ENCODE measurements at regions not wholly inside any gene's neighbourhood (a gene's known extent, or its start where the extent isn't known, plus 50 kb on each side); places are given as distances from the start of the nearest gene placed in this dataset.
"Not testable (repeated sequence)": the region's sequence is repeated elsewhere in the genome, so short reads cannot be mapped to it uniquely, and the experiment has no call there.

GRCh38 chrX:7638078-7638710 is 204.8 kb upstream of the VCX start:
- no peak for DNase-seq (ENCODE audit: low read depth, low spot score)

DNA sequence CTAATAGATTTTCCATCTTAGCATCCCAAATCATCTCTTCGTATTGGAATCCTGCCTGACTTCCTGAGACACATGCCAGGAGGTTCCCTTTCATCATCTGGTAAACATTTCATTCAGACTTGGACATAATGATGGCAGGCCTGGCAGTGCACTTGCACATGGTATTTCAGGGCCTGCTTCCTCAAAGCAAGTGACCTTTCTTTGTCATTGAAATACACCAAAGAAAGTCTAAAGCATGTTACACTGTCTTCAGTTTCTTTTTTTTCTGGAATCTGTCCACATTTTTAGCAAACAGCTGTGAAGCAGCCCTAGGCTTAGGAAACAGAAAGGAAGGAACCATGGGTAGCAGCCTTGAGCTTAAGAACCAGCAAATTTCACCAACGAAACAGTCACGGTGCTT is 205.9 kb upstream of the VCX start:
- DNase-seq (ENCODE audit: low read depth, low spot score), result no peak

- no peak for DNase-seq (ENCODE audit: low read depth, low spot score)
Observed at GRCh38 chrX:7635604-7636003, 207.4 kb upstream of the VCX start.

- DNase-seq (ENCODE audit: low read depth, low spot score), result no peak
Observed at GRCh38 chrX:7620560-7620959, 222.4 kb upstream of the VCX start.

GRCh38 chrX:7617994-7618393 is 225.0 kb upstream of the VCX start:
- no peak for DNase-seq (ENCODE audit: low read depth, low spot score)

- no peak for DNase-seq (ENCODE audit: low read depth, low spot score)
Observed at GRCh38 chrX:7614616-7615015, 228.4 kb upstream of the VCX start.

DNA sequence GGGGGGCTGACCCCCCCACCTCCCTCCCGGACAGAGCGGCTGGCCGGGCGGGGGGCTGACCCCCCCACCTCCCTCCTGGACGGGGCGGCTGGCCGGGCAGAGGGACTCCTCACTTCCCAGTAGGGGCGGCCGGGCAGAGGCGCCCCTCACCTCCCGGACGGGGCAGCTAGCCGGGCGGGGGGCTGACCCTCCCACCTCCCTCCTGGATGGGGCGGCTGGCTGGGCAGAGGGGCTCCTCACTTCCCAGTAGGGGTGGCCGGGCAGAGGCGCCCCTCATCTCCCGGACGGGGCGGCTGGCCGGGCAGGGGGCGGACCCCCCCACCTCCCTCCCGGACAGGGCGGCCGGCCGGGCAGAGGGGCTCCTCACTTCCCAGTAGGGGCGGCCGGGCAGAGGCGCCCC is 234.3 kb upstream of the VCX start:
- DNase-seq (ENCODE audit: low read depth, low spot score), result not testable (repeated sequence)

- no peak for DNase-seq (ENCODE audit: low read depth, low spot score)
Observed at GRCh38 chrX:7606039-7606652, 236.8 kb upstream of the VCX start.

GRCh38 chrX:7603387-7603786 is 239.6 kb upstream of the VCX start:
- DNase-seq (ENCODE audit: low read depth, low spot score), result no peak

GRCh38 chrX:7596822-7597221 is 246.1 kb upstream of the VCX start:
- DNase-seq (ENCODE audit: low read depth, low spot score), result no peak

GRCh38 chrX:7593370-7593769 is 249.6 kb upstream of the VCX start:
- not testable (repeated sequence) for DNase-seq (ENCODE audit: low read depth, low spot score)

GRCh38 chrX:7586126-7586525 is 256.8 kb upstream of the VCX start:
- DNase-seq (ENCODE audit: low read depth, low spot score), result peak; percentile 3

DNA sequence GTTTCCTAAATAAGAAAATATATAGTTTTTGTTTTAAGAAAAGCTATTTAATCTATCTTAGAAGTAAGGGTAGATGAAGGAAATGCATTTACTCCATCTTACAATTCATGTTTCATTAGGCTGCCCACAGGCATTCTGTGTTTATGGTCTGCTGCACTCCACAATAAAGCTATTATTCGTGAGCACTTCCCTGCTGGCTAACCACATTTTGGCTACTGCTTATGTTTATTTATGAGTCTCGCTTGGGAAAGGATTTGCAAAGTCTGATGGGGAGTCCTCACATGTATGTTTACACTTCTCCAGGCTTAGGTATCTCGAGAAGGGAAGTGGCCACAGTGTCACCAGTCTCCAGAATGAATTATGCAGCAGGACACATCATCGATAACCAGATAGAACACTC is 260.8 kb upstream of the VCX start:
- no peak for DNase-seq (ENCODE audit: low read depth, low spot score)

- no peak for DNase-seq (ENCODE audit: low read depth, low spot score)
Observed at GRCh38 chrX:7580127-7580526, 262.8 kb upstream of the VCX start.

GRCh38 chrX:7574325-7574724 is 268.6 kb upstream of the VCX start:
- no peak for DNase-seq (ENCODE audit: low read depth, low spot score)

GRCh38 chrX:7570432-7571029 is 272.4 kb upstream of the VCX start:
- DNase-seq (ENCODE audit: low read depth, low spot score), result no peak

DNA sequence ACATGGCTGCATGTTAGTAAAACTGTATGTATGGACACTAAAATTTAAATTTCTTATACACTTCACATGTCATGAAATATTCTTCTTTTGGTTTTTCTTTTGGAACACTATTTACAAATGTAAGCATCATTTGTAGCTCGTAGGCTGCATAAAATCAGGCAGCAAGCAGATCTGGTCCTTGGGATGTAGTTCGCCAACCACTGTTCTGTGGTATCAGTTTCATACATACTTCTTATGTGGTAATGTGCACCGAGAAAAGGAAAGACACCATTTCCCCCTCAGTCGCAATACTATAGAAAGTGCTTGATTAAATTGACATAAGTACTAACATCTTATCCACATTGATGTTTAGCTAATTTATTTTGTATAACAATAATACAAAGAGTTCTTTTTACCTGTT is 274.4 kb upstream of the VCX start:
- DNase-seq (ENCODE audit: low read depth, low spot score), result no peak

- DNase-seq (ENCODE audit: low read depth, low spot score), result no peak
Observed at GRCh38 chrX:7568130-7568529, 274.8 kb upstream of the VCX start.

GRCh38 chrX:7552760-7553159 is 290.2 kb upstream of the VCX start:
- DNase-seq (ENCODE audit: low read depth, low spot score), result no peak

DNA sequence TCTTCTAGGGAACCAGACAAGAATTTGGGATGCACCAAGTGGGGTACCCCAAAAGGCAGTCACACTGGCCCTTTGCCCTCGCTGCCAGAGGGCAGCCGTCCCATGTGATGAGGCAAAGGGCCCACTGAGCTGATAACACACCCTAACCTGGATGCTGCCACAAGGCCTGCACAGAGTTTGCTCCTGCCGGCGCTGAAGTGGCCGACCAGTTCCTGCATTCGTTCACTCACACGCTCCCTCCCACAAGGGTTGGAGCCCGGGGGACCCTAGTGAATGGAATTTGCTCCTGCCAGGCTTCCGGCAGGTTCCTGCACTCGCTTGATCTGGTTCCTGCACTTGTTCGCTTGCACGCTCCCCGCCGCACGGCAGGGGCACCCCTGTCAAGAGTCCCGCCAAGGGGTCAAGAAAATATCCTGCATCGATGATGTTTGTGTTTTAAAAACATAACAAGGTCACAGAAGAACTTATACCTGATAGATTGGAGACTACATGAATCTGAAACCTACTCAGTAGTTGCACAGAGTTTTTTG is 296.4 kb upstream of the VCX start:
- DNase-seq (ENCODE audit: low read depth, low spot score), result no peak

DNA sequence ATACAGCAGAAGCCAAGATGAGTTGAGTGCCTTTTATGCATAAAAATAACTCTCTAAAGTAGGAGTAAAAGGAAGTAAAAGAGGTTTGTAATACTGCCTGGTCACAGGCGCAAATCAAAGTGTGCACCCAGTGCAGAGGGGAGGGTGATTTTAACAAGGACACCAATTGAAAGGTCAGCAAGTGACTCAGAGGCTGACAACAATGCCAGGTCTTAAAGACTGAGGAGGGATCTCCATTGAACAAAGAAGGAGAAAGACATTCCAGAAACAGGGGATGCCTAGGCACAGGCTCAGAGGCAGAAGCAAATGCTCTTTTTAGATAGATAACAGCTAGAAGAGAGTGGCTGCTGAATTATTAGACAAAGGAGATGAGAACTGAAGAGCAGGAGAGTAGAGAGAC is 297.4 kb upstream of the VCX start:
- DNase-seq (ENCODE audit: low read depth, low spot score), result no peak

GRCh38 chrX:7542587-7543380 is 300.2 kb upstream of the VCX start:
- no peak for DNase-seq (ENCODE audit: low read depth, low spot score)
